ENCODE measurements at regions not wholly inside any gene's neighbourhood (a gene's known extent, or its start where the extent isn't known, plus 50 kb on each side); places are given as distances from the start of the nearest gene placed in this dataset.
"Not testable (repeated sequence)": the region's sequence is repeated elsewhere in the genome, so short reads cannot be mapped to it uniquely, and the experiment has no call there.

GRCh38 chr4:72938516-72938915 lies 131.0 kb downstream of the COX18 start:
- no peak for DNase-seq (ENCODE audit: low read depth)

GRCh38 chr4:72935462-72935861 lies 134.1 kb downstream of the COX18 start:
- DNase-seq (ENCODE audit: low read depth): no peak

DNA sequence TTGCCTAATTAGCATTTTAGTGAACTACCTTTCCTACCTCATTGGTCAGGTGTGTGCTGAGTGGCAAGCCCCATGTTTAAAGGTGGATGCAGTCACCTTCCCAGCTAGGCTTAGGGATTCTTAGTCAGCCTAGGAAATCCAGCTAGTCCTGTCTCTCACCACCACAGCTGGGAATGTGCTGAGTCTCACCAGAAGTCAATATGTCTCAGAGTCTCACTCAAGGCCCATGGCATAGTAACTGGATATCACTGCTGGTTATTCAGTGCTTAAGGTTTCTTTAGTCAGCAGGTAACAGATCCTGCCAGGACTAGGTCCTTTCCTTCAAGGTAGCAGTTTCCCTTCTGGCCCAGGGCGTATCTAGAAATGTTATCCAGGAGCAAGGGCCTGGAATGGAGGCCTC lies 136.5 kb downstream of the COX18 start:
- DNase-seq (ENCODE audit: low read depth): no peak

GRCh38 chr4:72931346-72931745 lies 138.2 kb downstream of the COX18 start:
- DNase-seq (ENCODE audit: low read depth): no peak

DNA sequence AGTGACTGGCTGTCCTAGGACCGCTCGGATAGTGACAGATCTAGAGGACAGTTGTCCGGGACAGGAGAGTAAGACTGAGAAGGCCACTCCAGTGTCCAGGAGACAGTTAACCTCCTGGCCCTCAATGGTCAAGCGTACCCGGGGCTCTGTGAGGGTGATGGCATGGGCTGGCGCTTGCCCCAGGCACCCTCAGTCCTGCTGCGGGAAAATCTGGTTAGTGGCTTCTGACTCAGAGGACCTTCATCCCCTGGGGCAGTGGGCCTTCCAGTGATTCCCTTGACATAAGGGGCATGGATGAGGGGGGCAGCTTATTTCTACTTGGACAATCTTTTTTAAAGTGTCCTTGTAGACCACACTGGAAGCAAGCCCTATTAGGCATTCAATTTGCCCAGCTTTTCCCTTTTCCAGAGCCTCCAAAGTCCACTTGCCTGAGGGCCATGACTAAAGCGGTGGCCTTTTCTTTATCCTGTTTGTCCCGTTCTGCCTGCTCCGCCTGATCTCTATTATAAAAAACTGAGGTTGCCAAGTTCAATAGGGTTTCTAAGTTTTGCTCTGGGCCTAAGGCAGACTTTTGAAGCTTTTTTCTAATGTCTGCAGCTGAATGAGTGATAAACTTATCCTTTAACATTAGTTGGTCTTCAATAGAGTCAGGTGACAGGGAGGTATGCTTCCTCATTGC lies 139.8 kb downstream of the COX18 start:
- not testable (repeated sequence) for DNase-seq (ENCODE audit: low read depth)

DNA sequence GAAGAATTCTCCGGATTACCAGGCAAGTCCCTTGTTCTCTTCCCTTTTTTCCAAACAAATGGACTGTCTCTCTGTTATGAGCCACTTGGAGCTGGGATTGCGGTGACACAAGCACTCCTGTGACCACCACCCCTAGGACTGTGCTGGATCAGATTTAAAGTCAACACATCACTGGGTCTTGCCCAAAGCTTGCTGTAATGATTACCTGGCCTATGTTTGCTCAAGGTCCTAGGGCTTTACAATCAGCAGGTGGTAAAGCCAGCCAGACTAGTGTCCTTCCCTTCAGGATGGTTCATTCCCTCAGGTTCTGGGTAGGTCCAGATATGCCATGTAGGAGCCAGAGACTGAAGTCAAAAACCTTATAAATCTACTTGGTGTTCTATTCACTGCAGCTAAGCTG lies 144.7 kb downstream of the COX18 start:
- DNase-seq (ENCODE audit: low read depth): no peak

GRCh38 chr4:72919937-72920336 lies 149.6 kb downstream of the COX18 start:
- DNase-seq (ENCODE audit: low read depth): no peak

- DNase-seq (ENCODE audit: low read depth): no peak
Observed at GRCh38 chr4:72919464-72919863, 150.1 kb downstream of the COX18 start.

GRCh38 chr4:72918362-72918761 lies 151.2 kb downstream of the COX18 start:
- DNase-seq (ENCODE audit: low read depth): no peak

DNA sequence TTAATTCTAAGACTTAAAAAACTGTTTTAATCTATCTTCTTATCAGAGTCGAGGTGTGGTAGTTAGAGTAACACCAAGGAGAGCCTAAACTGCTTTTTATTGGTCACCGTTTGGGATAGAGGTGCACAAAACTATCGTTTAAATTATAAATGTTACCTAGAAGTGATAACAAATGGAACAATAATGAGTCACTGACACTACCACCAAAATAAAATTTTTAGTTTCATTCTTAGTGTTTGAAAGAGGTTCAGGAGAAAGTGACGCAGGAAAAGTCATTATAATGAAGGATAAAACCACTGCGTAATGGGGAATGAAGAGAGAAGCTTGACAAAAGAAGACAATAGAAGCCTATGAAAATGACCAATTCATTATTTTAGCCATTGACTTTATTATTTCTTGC lies 158.2 kb downstream of the COX18 start:
- DNase-seq (ENCODE audit: low read depth): no peak

- no peak for DNase-seq (ENCODE audit: low read depth)
Observed at GRCh38 chr4:72909461-72909860, 160.1 kb downstream of the COX18 start.

GRCh38 chr4:72902354-72902753 lies 167.2 kb downstream of the COX18 start:
- DNase-seq (ENCODE audit: low read depth): no peak

GRCh38 chr4:72901553-72901952 lies 168.0 kb downstream of the COX18 start:
- DNase-seq (ENCODE audit: low read depth): no peak

- DNase-seq (ENCODE audit: low read depth): no peak
Observed at GRCh38 chr4:72900952-72901351, 168.6 kb downstream of the COX18 start.

DNA sequence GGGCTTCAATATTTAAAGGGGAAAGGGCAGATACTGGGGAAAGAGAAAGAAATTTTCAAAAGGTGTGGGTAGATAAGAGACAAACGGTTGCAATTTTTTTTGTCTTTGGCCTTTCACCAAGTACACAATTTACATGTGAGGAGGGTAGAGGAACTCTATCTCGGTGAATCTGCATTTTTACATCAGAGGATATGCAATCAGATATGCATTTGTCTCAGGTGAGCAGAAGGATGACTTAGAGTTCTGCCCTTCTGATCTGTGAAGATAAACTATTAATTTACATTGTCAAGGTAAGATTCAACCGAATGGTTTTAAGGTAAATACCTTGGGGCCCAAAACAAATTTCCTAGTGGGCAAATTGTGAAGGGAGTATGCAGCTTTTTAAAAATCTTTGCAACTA lies 169.9 kb downstream of the COX18 start:
- DNase-seq (ENCODE audit: low read depth): no peak

DNA sequence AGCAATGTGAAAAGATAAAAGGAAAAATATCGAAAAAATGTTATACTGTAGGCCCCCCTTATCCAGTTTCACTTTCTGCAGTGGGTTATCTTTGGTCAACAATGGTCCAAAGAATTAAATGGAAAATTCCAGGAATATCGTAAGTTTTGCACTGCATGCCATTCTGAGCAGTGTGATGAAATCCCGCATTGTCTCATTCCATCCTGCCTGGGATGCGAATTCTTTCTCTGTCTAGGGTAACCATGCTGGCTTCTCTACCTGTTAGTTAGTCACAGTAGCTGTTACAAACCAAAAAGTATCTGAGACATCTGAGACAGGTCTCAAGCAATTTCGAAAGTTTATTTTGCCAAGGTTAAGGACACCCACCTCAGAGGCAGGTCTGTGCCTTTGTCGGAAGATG lies 170.3 kb downstream of the COX18 start:
- DNase-seq (ENCODE audit: low read depth): no peak

GRCh38 chr4:72896515-72896914 lies 173.0 kb downstream of the COX18 start:
- DNase-seq (ENCODE audit: low read depth): peak; percentile 63

- no peak for DNase-seq (ENCODE audit: low read depth)
Observed at GRCh38 chr4:72895408-72895807, 174.1 kb downstream of the COX18 start.

DNA sequence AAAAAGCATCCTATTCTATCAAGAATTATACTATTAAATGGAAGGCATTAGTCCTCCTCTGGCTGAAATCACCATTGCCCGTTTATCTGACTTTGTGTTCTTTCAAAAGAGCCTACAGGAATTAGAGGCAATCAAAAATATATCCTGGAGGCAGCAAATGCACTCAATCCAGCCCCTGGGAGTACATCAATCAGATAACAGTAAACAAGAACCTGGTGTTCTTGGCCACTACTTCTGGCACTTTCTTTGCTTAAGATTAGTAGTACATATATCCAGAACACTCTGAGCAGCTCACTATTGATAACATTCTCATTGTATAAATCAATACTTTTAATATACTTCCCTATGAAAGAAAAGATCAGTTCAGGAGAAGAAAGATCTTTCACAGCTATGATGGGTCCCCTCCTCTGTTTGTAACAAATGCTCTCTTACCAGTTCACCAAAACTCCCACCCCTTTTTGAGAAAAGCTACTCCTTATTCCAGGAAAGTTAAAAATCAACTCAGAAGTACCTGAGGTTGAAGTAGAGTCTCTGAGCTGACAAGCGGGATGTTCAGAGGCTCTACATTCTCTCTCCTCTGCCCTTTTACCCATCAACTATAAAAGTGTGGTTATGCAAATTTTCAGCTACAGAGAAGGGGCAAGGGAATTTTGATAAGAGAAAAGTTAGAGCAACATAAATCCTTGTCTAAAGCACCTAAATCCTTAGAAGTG lies 176.0 kb downstream of the COX18 start:
- DNase-seq (ENCODE audit: low read depth): no peak

GRCh38 chr4:72888331-72888730 lies 181.2 kb downstream of the COX18 start:
- DNase-seq (ENCODE audit: low read depth): no peak

DNA sequence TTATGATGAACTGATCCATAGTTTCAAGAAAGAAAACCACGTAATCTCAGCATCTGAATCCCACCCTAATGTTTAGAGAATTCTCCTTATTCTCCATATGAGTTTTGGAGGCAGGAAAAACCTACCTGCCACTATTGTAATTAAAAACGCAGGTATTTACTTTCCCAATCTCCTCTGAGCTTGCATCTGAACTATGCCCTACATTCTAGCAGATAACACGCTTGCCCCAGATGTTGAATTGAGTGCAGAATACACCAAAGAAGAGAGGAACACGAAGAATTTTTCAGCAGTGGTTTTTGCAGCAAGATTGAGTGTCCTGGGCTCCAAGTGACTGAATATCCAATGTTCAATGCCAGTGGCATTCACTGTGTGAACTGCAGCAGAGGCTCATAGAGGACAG lies 182.4 kb downstream of the COX18 start:
- no peak for DNase-seq (ENCODE audit: low read depth)

DNA sequence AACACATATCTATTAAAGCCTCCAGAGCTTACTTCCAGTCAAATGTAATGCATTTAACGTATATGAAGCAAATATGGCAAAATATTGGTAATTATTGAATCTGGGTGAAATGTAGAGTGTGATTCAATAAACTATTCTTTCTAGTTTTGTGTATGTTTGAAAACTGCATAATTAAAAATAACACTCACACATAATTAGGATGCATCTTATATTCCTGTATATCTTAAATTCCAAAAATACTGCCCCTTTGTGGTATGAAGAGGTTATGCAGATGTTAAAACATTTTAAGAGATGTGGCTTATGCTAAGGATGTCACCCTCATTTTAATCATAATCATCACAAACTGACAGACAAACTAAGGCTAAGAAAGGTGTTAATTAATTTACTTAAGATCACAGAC lies 182.9 kb downstream of the COX18 start:
- DNase-seq (ENCODE audit: low read depth): no peak

DNA sequence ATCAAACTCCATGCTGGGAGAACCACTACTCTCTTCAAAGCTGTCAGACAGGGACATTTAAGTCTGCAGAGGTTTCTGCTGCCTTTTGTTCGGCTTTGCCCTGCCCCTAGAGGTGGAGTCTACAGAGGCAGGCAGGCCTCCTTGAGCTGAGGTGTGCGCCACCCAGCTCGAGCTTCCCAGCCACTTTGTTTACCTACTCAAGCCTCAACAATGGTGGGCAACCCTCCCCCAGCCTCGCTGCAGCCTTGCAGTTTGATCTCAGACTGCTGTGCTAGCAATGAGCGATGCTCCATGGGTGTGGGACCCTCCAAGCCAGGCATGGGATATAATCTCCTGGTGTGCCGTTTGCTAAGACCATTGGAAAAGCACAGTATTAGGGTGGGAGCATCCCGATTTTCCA lies 185.3 kb downstream of the COX18 start:
- DNase-seq (ENCODE audit: low read depth): not testable (repeated sequence)

GRCh38 chr4:72876946-72877345 lies 192.6 kb downstream of the COX18 start:
- DNase-seq (ENCODE audit: low read depth): no peak
